Panc1 (cell line): ENCODE measurements at regions not wholly inside any gene's neighbourhood (a gene's known extent, or its start where the extent isn't known, plus 50 kb on each side); places are given as distances from the start of the nearest gene placed in this dataset.
"Not testable (repeated sequence)": the region's sequence is repeated elsewhere in the genome, so short reads cannot be mapped to it uniquely, and the experiment has no call there.

ENCODE experiments used
- ATAC-seq: fragments of 200-7000 bp; cut with Tn5 transposase; 2 replicates; pipeline ENCODE4 v1.9.1; 2020; ENCODE audit warnings: mild to moderate bottlenecking, moderate library complexity
- BruUV-seq: library from RNA; stranded (reverse); fragments of 400-500 nt; replicated peaks from 2 replicates; lab custom pipeline; 2021; lab: Mats Ljungman, UMichigan
- CTCF ChIA-PET: fragments of 300-600 bp; sonication (Branson Sonifier 250); formaldehyde crosslinking; loops from one replicate; lab custom pipeline; 2022; ENCODE audit warnings: antibody characterized with exemption; lab: Charles Lee
- POLR2A ChIA-PET: fragments of 300-600 bp; sonication (Branson Sonifier 250); formaldehyde crosslinking; loops from one replicate; lab custom pipeline; 2022; ENCODE audit warnings: antibody characterized with exemption; lab: Charles Lee
- DNase-seq: peaks from one replicate; pipeline ENCODE4 v3.0.0-alpha.2; 2010; ENCODE audit warnings: low read depth, low spot score
- H3K27ac ChIP-seq: 2 replicates; pipeline ENCODE4 v1.5.1; 2011; ENCODE audit warnings: mild to moderate bottlenecking, low read length, inconsistent platforms
- H3K27me3 ChIP-seq: fragments of 200-500 bp; sonication (Bioruptor generic); 2 replicates; pipeline ENCODE4 v1.6.0; 2014; ENCODE audit warnings: low read length, inconsistent platforms; ENCODE audit not compliant: control insufficient read depth, insufficient read depth
- H3K36me3 ChIP-seq: fragments of 200-500 bp; sonication (Bioruptor generic); 2 replicates; pipeline ENCODE4 v1.5.1; 2014; ENCODE audit warnings: inconsistent platforms, mild to moderate bottlenecking, low read length, moderate library complexity; ENCODE audit not compliant: control insufficient read depth, insufficient read depth
- H3K4me1 ChIP-seq: 2 replicates; pipeline ENCODE4 v1.5.1; 2011; ENCODE audit warnings: inconsistent platforms, mild to moderate bottlenecking, low read length, moderate library complexity; ENCODE audit not compliant: control insufficient read depth, insufficient read depth
- H3K4me3 ChIP-seq, 2 experiments: 2 replicates each; pipeline ENCODE4 v1.5.1; 2011 to 2012; ENCODE audit warnings: low read depth in 2 of 2, low read length in 2 of 2, mild to moderate bottlenecking in 2 of 2, inconsistent platforms in 1 of 2, moderate library complexity in 1 of 2
- H3K9me3 ChIP-seq: fragments of 200-500 bp; sonication (Bioruptor generic); 2 replicates; pipeline ENCODE4 v1.5.1; 2014; ENCODE audit warnings: low read depth, mild to moderate bottlenecking, inconsistent platforms, low read length, moderate library complexity; ENCODE audit not compliant: control insufficient read depth, insufficient read depth
- POLR2AphosphoS5 ChIP-seq: IDR thresholded peaks from 2 replicates; pipeline ENCODE4 v1.6.1; 2012; ENCODE audit warnings: mild to moderate bottlenecking, low read depth, low read length, moderate library complexity
- REST ChIP-seq, 2 experiments: IDR thresholded peaks; 2 replicates each; pipeline ENCODE4 v1.6.1; 2011 to 2012; ENCODE audit warnings: low read depth in 2 of 2, control low read depth in 1 of 2, low read length in 1 of 2, mild to moderate bottlenecking in 1 of 2, moderate library complexity in 1 of 2; ENCODE audit not compliant: insufficient read depth in 1 of 2
- SIN3A ChIP-seq: IDR thresholded peaks from 2 replicates; pipeline ENCODE4 v1.6.1; 2012; ENCODE audit warnings: low read depth, mild to moderate bottlenecking, low read length, moderate library complexity, borderline replicate concordance; ENCODE audit not compliant: insufficient read depth
- TCF7L2 ChIP-seq: IDR thresholded peaks from 2 replicates; pipeline ENCODE4 v1.6.1; 2011; ENCODE audit warnings: mild to moderate bottlenecking, low read depth, low read length, inconsistent platforms
- in situ Hi-C: cut with HindIII; loops from 2 replicates; pipeline ENCODE4 v1.10.0; 2016; ENCODE audit warnings: low sequenced_read_pairs, low pct_unique_long_range_greater_than_20kb
- intact Hi-C: fragments of 100-400 bp; cut with micrococcal nuclease; formaldehyde crosslinking; loops from one replicate; pipeline ENCODE4 v1.10.0; 2022; ENCODE audit not compliant: unreplicated experiment
- TF ChIP-seq, protein P1 (sequence below): fragments of 450-650 bp; IDR thresholded peaks from 2 replicates; pipeline ENCODE4 v1.5.1; 2017; ENCODE audit warnings: mild to moderate bottlenecking

GRCh38 chr2:153663371-153663770, 184.8 kb upstream of the RPRM start:
- Histone ChIP-seq H3K27me3 (no peaks in the 10 kb centered on the region), H3K9me3 (0 out of 2 replicates have a peak, but pooled peaks cover 2% of the 10 kb centered on the region), H3K4me1 (no peaks in the 10 kb centered on the region), H3K36me3 (no peaks in the 10 kb centered on the region), H3K27ac (no peak overlapping the region), H3K4me3 (no peak overlapping the region)
- ChIA-PET POLR2A (no interaction called here), CTCF (no interaction called here)
- no peak for DNase-seq
- no peak for ATAC-seq
- no TSS peak for BruUV-seq
- TF ChIP-seq SIN3A (no peak), POLR2AphosphoS5 (no peak), REST (IDR thresholded peaks at IDR 0.05; ENCODE audit: insufficient read depth in 1 of 2, low read depth in 2 of 2, low read length in 1 of 2) (no peak), TCF7L2 (no peak)
- TF ChIP-seq, protein P1, sequence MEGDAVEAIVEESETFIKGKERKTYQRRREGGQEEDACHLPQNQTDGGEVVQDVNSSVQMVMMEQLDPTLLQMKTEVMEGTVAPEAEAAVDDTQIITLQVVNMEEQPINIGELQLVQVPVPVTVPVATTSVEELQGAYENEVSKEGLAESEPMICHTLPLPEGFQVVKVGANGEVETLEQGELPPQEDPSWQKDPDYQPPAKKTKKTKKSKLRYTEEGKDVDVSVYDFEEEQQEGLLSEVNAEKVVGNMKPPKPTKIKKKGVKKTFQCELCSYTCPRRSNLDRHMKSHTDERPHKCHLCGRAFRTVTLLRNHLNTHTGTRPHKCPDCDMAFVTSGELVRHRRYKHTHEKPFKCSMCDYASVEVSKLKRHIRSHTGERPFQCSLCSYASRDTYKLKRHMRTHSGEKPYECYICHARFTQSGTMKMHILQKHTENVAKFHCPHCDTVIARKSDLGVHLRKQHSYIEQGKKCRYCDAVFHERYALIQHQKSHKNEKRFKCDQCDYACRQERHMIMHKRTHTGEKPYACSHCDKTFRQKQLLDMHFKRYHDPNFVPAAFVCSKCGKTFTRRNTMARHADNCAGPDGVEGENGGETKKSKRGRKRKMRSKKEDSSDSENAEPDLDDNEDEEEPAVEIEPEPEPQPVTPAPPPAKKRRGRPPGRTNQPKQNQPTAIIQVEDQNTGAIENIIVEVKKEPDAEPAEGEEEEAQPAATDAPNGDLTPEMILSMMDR = no peak
- intact Hi-C loops (no loop called here), in situ Hi-C loops (no loop called here)

GRCh38 chr2:153664009-153664408, 185.4 kb upstream of the RPRM start:
- intact Hi-C loops, POLR2A ChIA-PET: not testable (repeated sequence)

GRCh38 chr2:153667475-153667874, 188.9 kb upstream of the RPRM start:
- Histone ChIP-seq H3K36me3 (no peaks in the 10 kb centered on the region), H3K27me3 (no peaks in the 10 kb centered on the region), H3K27ac (no peak overlapping the region), H3K4me1 (no peaks in the 10 kb centered on the region), H3K9me3 (0 out of 2 replicates have a peak, but pooled peaks cover 2% of the 10 kb centered on the region), H3K4me3 (no peak overlapping the region)
- in situ Hi-C loops = no loop called here
- intact Hi-C loops = no loop called here
- BruUV-seq = no TSS peak
- CTCF ChIA-PET = no interaction called here
- no peak for TF ChIP-seq TCF7L2
- no peak for TF ChIP-seq SIN3A
- TF ChIP-seq, protein P1 = no peak
- no peak for TF ChIP-seq REST (IDR thresholded peaks at IDR 0.05; ENCODE audit: insufficient read depth in 1 of 2, low read depth in 2 of 2, low read length in 1 of 2)
- no peak for TF ChIP-seq POLR2AphosphoS5
- DNase-seq = no peak
- ATAC-seq = no peak
- POLR2A ChIA-PET = no interaction called here

More at GRCh38 chr2:153664009-153664408, 185.4 kb upstream of the RPRM start:
- DNase-seq, H3K27ac ChIP-seq, ATAC-seq, H3K4me3 ChIP-seq, CTCF ChIA-PET, H3K9me3 ChIP-seq, H3K36me3 ChIP-seq, in situ Hi-C loops, H3K4me1 ChIP-seq, H3K27me3 ChIP-seq, BruUV-seq: not testable (repeated sequence)
